ENCODE measurements at regions not wholly inside any gene's neighbourhood (a gene's known extent, or its start where the extent isn't known, plus 50 kb on each side); places are given as distances from the start of the nearest gene placed in this dataset.

DNA sequence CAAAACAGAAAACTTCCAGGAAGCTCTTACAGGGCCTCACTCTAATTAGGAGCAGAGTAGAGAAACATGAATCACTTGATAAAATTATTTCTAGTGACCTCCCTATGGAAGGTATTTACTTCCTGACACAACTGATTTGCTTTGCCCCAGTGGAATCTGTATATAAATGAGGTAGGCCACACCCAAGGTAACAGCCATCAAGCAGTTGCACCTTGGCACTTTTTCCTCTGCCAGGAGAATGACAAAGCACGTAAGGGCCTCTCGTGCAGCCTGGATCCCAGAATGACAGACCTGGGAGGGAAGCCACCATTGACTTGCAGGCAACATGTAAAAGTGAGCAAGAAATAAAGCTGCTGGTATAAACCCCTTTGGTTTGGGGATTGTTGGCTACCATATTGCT, 620.0 kb upstream of the SLC39A10 start:
- no peak for DNase-seq

GRCh38 chr2:195031411-195031810, 625.6 kb upstream of the SLC39A10 start:
- no peak for DNase-seq

GRCh38 chr2:195029804-195030654, 627.0 kb upstream of the SLC39A10 start:
- DNase-seq, result no peak

- no peak for DNase-seq
Observed at GRCh38 chr2:195027947-195028346, 629.1 kb upstream of the SLC39A10 start.

GRCh38 chr2:195026261-195026660, 630.8 kb upstream of the SLC39A10 start:
- DNase-seq, result no peak

DNA sequence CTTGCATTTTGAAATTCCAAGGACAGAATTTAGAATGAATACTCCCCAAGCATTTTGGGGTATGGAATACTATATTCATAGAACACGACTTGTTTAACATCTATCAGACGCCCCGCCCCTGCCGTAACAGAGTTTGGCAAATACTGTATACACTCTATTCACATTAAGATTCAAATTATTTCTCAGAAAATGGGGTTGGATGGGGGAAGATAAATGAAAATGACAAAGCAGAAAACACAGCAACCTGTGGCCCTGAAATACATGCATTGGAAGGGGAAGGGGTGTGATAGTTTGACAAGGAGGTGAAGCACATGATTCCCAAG, 634.6 kb upstream of the SLC39A10 start:
- no peak for DNase-seq

- no peak for DNase-seq
Observed at GRCh38 chr2:195021711-195022507, 635.1 kb upstream of the SLC39A10 start.

GRCh38 chr2:195018462-195018861, 638.6 kb upstream of the SLC39A10 start:
- no peak for DNase-seq

DNA sequence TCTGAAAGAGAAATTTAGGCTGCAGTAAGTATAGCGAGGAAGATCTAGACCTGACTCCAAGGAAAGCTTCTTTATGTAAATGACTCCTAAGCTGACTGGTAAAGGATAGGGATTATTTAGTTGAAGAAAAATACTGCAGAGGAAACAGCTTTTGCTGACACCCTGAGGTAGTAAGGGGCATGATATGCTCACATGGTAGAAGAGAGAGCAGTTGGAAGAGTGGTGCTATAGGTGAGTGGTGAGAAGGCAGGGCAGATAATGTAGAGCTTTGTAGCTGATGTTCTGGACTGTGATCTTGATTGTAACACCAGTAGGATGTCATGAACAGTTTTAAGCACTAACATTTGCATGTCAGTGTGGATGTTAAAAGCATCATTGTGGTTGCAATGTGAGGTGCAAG, 639.1 kb upstream of the SLC39A10 start:
- no peak for DNase-seq

GRCh38 chr2:195016841-195017240, 640.2 kb upstream of the SLC39A10 start:
- no peak for DNase-seq

- no peak for DNase-seq
Observed at GRCh38 chr2:195009202-195009601, 647.8 kb upstream of the SLC39A10 start.

DNA sequence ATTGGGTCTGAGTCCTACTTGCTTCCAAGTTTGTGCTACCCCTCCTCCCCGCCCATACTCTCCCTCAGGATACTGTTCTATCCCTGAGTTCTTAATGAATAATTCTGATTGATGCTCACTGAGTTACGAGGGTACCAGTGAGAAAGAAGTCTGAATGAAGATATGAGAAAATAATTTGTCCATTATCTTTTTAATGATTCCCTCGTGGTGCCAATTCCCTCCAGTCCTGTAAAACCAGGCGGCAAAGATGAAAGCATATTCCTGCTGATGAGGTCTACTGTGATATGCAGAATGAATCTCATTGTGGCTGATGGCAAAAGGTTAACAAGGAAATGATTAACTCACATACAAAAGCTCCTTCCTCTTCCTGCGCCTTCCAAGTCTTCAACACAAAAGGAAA, 650.2 kb upstream of the SLC39A10 start:
- no peak for DNase-seq

- DNase-seq, result no peak
Observed at GRCh38 chr2:195003881-195004471, 653.0 kb upstream of the SLC39A10 start.

- DNase-seq, result no peak
Observed at GRCh38 chr2:195001924-195002323, 655.1 kb upstream of the SLC39A10 start.

- DNase-seq, result no peak
Observed at GRCh38 chr2:194999771-195000170, 657.3 kb upstream of the SLC39A10 start.

- no peak for DNase-seq
Observed at GRCh38 chr2:194992648-194993047, 664.4 kb upstream of the SLC39A10 start.

GRCh38 chr2:194985258-194985657, 671.8 kb upstream of the SLC39A10 start:
- DNase-seq, result no peak

DNA sequence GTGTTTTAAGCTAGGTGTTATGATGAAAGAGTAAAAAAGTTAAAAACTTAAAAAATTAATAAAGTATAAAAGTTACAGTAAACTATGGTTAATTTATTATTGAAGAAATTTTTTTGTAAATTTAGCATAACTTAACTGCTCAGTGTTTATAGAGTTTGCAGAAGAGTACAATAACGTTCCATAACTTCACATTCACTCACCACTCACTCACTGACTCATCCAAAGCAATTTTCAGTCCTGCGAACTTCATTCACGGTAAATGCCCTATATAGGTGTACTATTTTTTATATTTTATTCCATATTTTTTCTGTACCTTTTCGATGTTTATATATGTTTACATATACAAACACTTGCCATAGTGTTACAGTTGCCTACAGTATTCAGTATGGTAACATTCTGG, 694.8 kb upstream of the SLC39A10 start:
- DNase-seq, result no peak

GRCh38 chr2:194954218-194954617, 702.8 kb upstream of the SLC39A10 start:
- DNase-seq, result no peak

DNA sequence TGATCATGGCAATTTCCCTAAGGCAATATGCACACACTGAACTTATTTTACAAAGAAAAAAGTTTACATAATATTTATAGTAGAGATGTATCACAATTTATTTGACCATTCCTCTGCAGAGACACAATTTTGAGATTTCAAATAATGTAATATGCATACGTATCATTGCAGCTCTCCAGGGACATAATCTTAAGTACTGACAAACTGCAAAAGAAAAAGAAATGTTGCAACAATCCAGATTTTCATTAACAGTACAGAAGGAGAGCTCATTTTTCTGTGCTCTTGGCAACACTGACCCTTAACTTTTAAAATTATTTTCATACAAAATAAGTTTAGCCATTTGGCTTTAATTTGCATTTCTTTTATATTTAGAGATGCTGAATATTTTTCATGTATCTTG, 710.2 kb upstream of the SLC39A10 start:
- no peak for DNase-seq

- no peak for DNase-seq
Observed at GRCh38 chr2:194938066-194938465, 719.0 kb upstream of the SLC39A10 start.

DNA sequence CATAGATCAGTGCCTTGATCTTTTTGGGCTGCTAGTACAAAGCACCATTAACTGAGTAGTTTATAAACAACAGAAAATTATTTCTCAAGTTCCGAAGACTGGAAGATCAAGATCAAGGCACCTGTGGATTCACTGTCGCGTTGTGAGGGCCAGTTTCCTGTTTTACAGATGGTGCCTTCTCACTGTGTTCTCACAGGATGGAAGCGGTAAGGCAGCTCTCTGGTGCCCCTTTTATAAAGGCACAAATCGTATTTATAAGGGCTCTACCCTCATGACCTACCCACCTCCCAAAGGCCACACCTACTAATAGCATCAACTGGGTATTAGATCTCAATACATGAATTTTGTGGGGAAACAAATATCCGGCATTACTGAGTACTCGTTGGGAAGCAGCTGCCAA, 729.5 kb upstream of the SLC39A10 start:
- DNase-seq, result no peak

GRCh38 chr2:194926873-194927272, 730.2 kb upstream of the SLC39A10 start:
- DNase-seq, result no peak

DNA sequence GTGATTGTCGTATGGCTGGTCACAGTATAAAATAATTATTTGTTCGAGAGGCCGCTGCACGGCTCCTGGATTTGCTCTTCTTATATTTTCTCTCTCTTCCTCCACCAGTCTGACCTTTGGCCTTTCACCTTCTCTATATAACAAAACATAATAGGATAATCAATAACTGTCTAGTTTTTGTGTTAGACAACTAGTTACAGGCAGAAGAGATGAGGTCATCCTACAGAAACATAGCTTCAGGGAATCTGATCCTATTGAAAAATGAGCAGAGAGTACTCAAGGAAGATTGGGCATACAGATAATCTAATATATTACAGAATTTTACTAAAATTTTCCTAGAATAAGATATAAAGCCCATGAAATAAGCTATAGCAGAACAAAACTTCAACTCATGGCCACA, 731.3 kb upstream of the SLC39A10 start:
- DNase-seq, result no peak

All from CD4-positive, alpha-beta T cell treated with Interleukin-6 for 4 hours (primary cell).